ENCODE measurements at regions not wholly inside any gene's neighbourhood (a gene's known extent, or its start where the extent isn't known, plus 50 kb on each side); places are given as distances from the start of the nearest gene placed in this dataset.

DNA sequence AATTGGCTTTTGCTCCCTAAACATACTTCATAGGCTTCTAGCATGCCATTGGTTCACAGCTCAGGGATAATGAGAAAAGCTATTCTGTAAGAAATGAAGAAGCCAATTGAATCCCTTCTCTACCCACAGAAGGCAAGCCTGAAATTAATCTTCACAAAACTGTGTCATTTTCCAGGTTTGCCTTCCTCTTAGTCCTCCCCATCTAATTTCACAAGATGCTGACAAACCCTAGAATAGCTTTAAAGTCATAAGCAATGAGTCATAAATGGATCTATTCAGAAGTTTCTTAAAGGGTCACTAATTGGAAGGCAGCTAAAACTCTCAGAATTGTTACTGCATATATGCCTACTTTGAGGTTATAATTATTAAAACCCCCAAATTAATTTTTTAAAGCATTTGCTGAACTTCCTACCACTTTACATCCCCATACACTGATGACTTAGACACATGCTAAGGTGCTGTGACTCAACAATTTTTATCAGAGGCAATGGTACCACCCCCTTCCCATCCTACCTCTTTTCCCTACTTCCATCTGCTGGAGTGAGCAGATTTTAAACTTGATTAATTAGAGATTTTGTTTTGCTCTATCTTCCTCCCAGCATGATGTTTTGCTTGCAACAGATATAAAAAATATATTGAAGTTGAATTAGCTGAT is 51.3 kb upstream of the NABP1 start:
- CTCF ChIA-PET, result no interaction called here
- POLR2A ChIA-PET (ENCODE audit: low non-redundant PET), result interaction anchor here (0.6 kb wide), 1 partner anchor 52 kb away, joined by 6 read pairs; no protein-coding TSS in a partner anchor
- peak; percentile 35 for DNase-seq (ENCODE audit: low spot score)
- TF ChIP-seq, protein P1, sequence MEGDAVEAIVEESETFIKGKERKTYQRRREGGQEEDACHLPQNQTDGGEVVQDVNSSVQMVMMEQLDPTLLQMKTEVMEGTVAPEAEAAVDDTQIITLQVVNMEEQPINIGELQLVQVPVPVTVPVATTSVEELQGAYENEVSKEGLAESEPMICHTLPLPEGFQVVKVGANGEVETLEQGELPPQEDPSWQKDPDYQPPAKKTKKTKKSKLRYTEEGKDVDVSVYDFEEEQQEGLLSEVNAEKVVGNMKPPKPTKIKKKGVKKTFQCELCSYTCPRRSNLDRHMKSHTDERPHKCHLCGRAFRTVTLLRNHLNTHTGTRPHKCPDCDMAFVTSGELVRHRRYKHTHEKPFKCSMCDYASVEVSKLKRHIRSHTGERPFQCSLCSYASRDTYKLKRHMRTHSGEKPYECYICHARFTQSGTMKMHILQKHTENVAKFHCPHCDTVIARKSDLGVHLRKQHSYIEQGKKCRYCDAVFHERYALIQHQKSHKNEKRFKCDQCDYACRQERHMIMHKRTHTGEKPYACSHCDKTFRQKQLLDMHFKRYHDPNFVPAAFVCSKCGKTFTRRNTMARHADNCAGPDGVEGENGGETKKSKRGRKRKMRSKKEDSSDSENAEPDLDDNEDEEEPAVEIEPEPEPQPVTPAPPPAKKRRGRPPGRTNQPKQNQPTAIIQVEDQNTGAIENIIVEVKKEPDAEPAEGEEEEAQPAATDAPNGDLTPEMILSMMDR (conservative IDR thresholded peaks at IDR 0.05; ENCODE audit: low read depth), result no peak
- H3K27ac ChIP-seq, result no peak overlapping the region

- H3K27ac ChIP-seq, result no peak overlapping the region
- TF ChIP-seq, protein P1 (conservative IDR thresholded peaks at IDR 0.05; ENCODE audit: low read depth), result no peak
- CTCF ChIA-PET, result no interaction called here
- no peak for DNase-seq (ENCODE audit: low spot score)
- POLR2A ChIA-PET (ENCODE audit: low non-redundant PET), result no interaction called here
Measured at GRCh38 chr2:191627518-191627917, 50.4 kb upstream of the NABP1 start.

Data from RWPE1 (cell line).